ENCODE measurements at regions not wholly inside any gene's neighbourhood (a gene's known extent, or its start where the extent isn't known, plus 50 kb on each side); places are given as distances from the start of the nearest gene placed in this dataset.
A peak's percentile ranks its signal among the peaks of the same experiment; 100 is the strongest.

DNA sequence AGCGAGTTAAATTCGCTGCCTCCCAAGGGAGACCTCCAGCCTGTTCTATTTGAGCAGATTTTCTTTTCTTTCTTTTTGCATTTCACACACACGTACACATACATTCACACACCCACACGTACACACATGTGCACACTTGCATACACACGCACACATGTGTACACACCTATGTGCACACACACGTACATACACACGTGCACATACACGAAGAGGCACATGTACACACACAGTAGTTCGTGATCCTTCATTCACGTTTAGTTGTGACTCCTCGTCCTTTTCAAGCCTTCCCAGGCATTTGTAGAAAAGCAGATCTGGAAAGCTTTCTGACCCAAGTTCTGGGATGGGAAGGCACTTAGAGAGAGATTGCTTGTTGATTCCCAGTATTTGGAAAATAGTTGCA lies 290.8 kb upstream of the COBL start:
- H2BK5ac ChIP-seq (ENCODE audit: low read depth, low read length), result no peak overlapping the region
- no peak overlapping the region for H3K4ac ChIP-seq (replicated peaks; ENCODE audit: insufficient read length, low read depth, low read length)
- ChIA-PET CTCF (ENCODE audit: partially characterized antibody) (interaction anchor here (1.1 kb wide), 1 partner anchor 85 kb away, joined by 3 read pairs; no protein-coding TSS in a partner anchor), POLR2A (ENCODE audit: partially characterized antibody) (no interaction called here)
- DNase-seq (ENCODE audit: low read depth in 1 of 2, low spot score in 2 of 2), result no peak
- H3K4me2 ChIP-seq (ENCODE audit: insufficient read depth in 1 of 2, low read depth in 2 of 2, low read length in 2 of 2), result no peak overlapping the region
- 0 out of 2 replicates have a peak overlapping the region, but pooled peaks have one; percentile 11 for H2BK20ac ChIP-seq (ENCODE audit: low read length)
- no peak overlapping the region for H4K5ac ChIP-seq (ENCODE audit: insufficient read length, low read depth, low read length)
- 0 out of 4 replicates have a peak, but pooled peaks cover 0 to 3% of the 10 kb centered on the region in 2 experiments for H3K79me2 ChIP-seq (ENCODE audit: control insufficient read depth in 1 of 2, insufficient read depth in 2 of 2, low read length in 2 of 2)
- no peak overlapping the region for H3K4me3 ChIP-seq (ENCODE audit: extremely low read depth in 1 of 4, insufficient read depth in 2 of 4, low read depth in 3 of 4, low read length in 4 of 4)
- TF ChIP-seq SAP30 (IDR thresholded peaks at IDR 0.05; ENCODE audit: insufficient read depth, insufficient replicate concordance, low read length), result no peak
- no peak for TF ChIP-seq POU5F1 (IDR thresholded peaks at IDR 0.05; ENCODE audit: low read depth, low read length)
- TF ChIP-seq, protein P1, sequence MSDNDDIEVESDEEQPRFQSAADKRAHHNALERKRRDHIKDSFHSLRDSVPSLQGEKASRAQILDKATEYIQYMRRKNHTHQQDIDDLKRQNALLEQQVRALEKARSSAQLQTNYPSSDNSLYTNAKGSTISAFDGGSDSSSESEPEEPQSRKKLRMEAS (IDR thresholded peaks at IDR 0.05), result no peak
- no peak for TF ChIP-seq POLR2A (IDR thresholded peaks at IDR 0.05; ENCODE audit: control extremely low read depth in 1 of 2, low read depth in 2 of 2, low read length in 2 of 2)
- no peak overlapping the region for H3K14ac ChIP-seq (ENCODE audit: insufficient read length)
- H3K36me3 ChIP-seq (ENCODE audit: control insufficient read depth in 2 of 4, insufficient read depth in 4 of 4, low read length in 3 of 4), result no peaks in the 10 kb centered on the region
- peaks cover 0 to 2% (median 0%) of the 10 kb centered on the region in 4 experiments; a peak in 1 of 7 replicates for H3K4me1 ChIP-seq (replicated peaks in 1 of 4; ENCODE audit: control insufficient read depth in 3 of 4, insufficient read depth in 4 of 4, low read length in 3 of 4)
- H3K27ac ChIP-seq (ENCODE audit: low read depth, low read length), result no peak overlapping the region
- H3K79me1 ChIP-seq (ENCODE audit: low read depth, low read length), result no peaks in the 10 kb centered on the region
- H3K9me3 ChIP-seq (ENCODE audit: insufficient read depth in 2 of 2, low read depth in 1 of 2, low read length in 1 of 2), result no peaks in the 10 kb centered on the region
- 86% methylated on average over 11 of the region's 11 CpGs; no CpG with 5 or more reads in 1 of the 2 experiments for WGBS, 2 experiments (ENCODE audit: extremely low coverage in 1 of 2, insufficient coverage in 1 of 2, insufficient read length in 1 of 2, insufficient replicate concordance in 2 of 2, low coverage in 1 of 2, low lambda C conversion rate in 2 of 2, missing lambda C conversion rate in 1 of 2)
- peaks cover 0 to 2% of the 10 kb centered on the region in 2 experiments for H4K20me1 ChIP-seq (replicated peaks in 1 of 2; ENCODE audit: control insufficient read depth in 1 of 2, insufficient read depth in 2 of 2, low read length in 2 of 2)
- H2BK12ac ChIP-seq (ENCODE audit: low read depth, low read length), result no peak overlapping the region
- no peak overlapping the region for H3K9ac ChIP-seq (replicated peaks in 1 of 4; ENCODE audit: extremely low read depth in 1 of 4, low read depth in 3 of 4, low read length in 3 of 4)
- no peak overlapping the region for H4K91ac ChIP-seq (replicated peaks; ENCODE audit: insufficient read length, low read length)
- no peak overlapping the region for H2BK15ac ChIP-seq (ENCODE audit: low read length)
- H3K23ac ChIP-seq (ENCODE audit: insufficient read length), result no peak overlapping the region
- no peak overlapping the region for H3K56ac ChIP-seq (replicated peaks; ENCODE audit: insufficient read length, low read depth, low read length)
- no peak overlapping the region for H3K18ac ChIP-seq (ENCODE audit: extremely low read depth, low read length)
- H2AFZ ChIP-seq (ENCODE audit: low read length), result no peak overlapping the region
- no peak overlapping the region for H4K8ac ChIP-seq (ENCODE audit: extremely low read depth, insufficient read depth, low read length)
- H2BK120ac ChIP-seq (replicated peaks; ENCODE audit: low read depth, low read length), result no peak overlapping the region
- H3K23me2 ChIP-seq (ENCODE audit: low read depth, low read length), result peaks cover 2% of the 10 kb centered on the region; the same call in 1 of the 2 replicates
- no peak for FAIRE-seq
- H3K27me3 ChIP-seq (replicated peaks in 1 of 4; ENCODE audit: control insufficient read depth in 3 of 4, extremely low read depth in 1 of 4, insufficient read depth in 3 of 4, low read length in 3 of 4), result no peaks in the 10 kb centered on the region
- no peak overlapping the region; the same call in 1 of the 2 replicates for H2AK5ac ChIP-seq (ENCODE audit: low read depth, low read length)

All from H1 (cell line).